Muscle layer of colon (tissue), 2 donors: ENCODE measurements at regions not wholly inside any gene's neighbourhood (a gene's known extent, or its start where the extent isn't known, plus 50 kb on each side); places are given as distances from the start of the nearest gene placed in this dataset.

Experiments used
- H3K27ac ChIP-seq: one replicate; pipeline ENCODE4 v1.7.0; 2013; ENCODE audit warnings: low read depth, mild to moderate bottlenecking, low read length, moderate library complexity
- H3K27me3 ChIP-seq, 2 donors: one replicate each; pipeline ENCODE4 v1.7.0; 2013; ENCODE audit warnings: low read length in 2 of 2, mild to moderate bottlenecking in 2 of 2; ENCODE audit not compliant: insufficient read depth in 2 of 2, control insufficient read depth in 1 of 2
- H3K36me3 ChIP-seq: one replicate; pipeline ENCODE4 v1.7.0; 2013; ENCODE audit warnings: mild to moderate bottlenecking, low read length; ENCODE audit not compliant: insufficient read depth
- H3K4me1 ChIP-seq: one replicate; pipeline ENCODE4 v1.7.0; 2013; ENCODE audit warnings: mild to moderate bottlenecking, low read length; ENCODE audit not compliant: insufficient read depth
- H3K4me3 ChIP-seq, 2 donors: one replicate each; pipeline ENCODE4 v1.7.0; 2013; ENCODE audit warnings: low read length in 2 of 2, low read depth in 1 of 2, mild to moderate bottlenecking in 1 of 2, moderate library complexity in 1 of 2
- H3K9ac ChIP-seq: one replicate; pipeline ENCODE4 v1.7.0; 2013; ENCODE audit warnings: low read length
- H3K9me3 ChIP-seq: one replicate; pipeline ENCODE4 v1.7.0; 2013; ENCODE audit warnings: mild to moderate bottlenecking, low read length
- donor health status: abdominal sarcoma.
- donor health status: Adenocarcinoma of cecum.

DNA sequence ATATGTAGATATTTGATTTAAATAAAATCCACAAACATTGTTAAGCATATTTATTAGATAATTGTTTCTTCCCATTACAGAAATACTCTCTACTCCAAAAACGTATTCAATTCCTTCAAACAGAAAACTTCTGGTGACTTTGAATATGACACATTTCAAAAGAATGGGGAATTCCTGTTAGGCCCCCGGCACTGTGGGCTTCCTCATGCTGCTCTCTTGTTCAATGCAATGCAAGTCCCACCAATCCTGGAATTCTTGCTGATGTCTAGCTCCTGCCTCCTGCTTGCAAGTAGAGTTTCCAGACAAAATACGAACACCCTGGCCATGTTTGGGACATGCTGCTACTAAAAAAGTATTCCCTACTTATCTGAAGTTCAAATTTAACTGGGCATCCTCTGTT lies 544.1 kb downstream of the QKI start:
- no peaks in the 10 kb centered on the region for H3K27me3 ChIP-seq
- no peaks in the 10 kb centered on the region for H3K36me3 ChIP-seq
- no peaks in the 10 kb centered on the region for H3K9me3 ChIP-seq
- H3K9ac ChIP-seq, result no peak overlapping the region
- peaks cover 11% of the 10 kb centered on the region for H3K4me1 ChIP-seq
- H3K27ac ChIP-seq, result no peak overlapping the region
- no peak overlapping the region for H3K4me3 ChIP-seq

DNA sequence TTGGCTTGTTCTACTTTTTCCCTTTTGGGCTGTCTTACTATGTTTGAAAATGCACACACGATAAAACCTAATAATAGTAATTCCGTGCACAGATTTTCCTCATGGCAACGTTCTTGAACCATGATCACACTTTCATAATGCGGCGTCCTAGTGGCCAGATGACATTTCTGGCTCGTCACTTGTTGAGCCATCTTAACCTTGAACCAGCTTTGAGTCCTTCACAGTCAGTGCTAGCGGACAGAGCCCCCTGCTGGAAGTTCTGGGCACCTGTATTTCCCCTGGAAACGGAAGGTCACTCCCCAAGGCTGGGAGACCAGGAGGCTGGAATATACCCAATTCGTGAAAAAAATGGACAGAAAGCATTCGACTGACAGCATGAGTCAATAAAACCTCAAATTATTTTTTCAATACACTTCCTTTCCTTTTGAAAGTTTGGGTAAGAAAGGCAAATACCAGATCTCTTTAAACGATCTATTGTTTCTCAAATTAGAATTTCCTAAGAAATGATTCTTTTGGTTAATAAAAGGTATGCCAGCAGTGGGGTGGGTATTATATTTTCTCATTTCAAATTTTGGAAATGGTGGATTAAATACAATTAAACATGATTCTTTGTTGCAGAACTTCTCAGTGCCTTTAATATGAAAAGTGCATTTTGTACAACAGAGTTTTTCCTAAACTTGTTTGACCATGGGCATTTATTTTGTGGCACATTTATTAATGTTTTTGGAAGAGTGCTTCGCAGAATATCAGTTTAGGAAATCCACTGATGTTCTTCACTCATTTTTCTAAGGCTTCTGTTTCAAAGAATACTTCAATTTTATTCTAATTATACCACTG lies 542.3 kb downstream of the QKI start:
- Histone ChIP-seq H3K36me3 (no peaks in the 10 kb centered on the region), H3K4me1 (no peaks in the 10 kb centered on the region), H3K4me3 (no peak overlapping the region), H3K27ac (no peak overlapping the region), H3K27me3 (no peaks in the 10 kb centered on the region), H3K9ac (no peak overlapping the region), H3K9me3 (no peaks in the 10 kb centered on the region)

DNA sequence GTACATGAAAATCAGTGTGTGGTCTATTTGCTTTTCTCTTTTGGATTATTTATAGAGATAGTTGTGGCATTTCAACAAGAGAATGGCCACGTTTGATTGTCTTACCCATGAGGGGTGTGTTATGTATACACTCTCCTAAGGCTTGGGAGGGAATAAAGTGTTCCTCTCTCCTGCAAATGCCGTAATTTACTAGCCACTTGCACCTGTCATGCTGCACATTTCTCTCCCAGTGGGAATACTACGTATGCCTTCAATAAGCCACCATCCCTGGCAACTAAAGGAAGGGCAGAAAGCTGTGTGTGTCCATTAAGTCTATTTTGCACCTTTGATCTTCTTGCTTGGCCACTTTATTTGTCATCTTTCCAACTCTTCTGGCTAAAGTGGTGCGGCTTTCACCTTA lies 541.2 kb downstream of the QKI start:
- H3K36me3 ChIP-seq, result no peaks in the 10 kb centered on the region
- H3K27ac ChIP-seq, result no peak overlapping the region
- H3K4me3 ChIP-seq, result no peak overlapping the region
- no peaks in the 10 kb centered on the region for H3K4me1 ChIP-seq
- no peak overlapping the region for H3K9ac ChIP-seq
- H3K27me3 ChIP-seq, result no peaks in the 10 kb centered on the region
- H3K9me3 ChIP-seq, result no peaks in the 10 kb centered on the region

GRCh38 chr6:163955096-163955495 lies 540.6 kb downstream of the QKI start:
- H3K9me3 ChIP-seq, result no peaks in the 10 kb centered on the region
- no peaks in the 10 kb centered on the region for H3K4me1 ChIP-seq

DNA sequence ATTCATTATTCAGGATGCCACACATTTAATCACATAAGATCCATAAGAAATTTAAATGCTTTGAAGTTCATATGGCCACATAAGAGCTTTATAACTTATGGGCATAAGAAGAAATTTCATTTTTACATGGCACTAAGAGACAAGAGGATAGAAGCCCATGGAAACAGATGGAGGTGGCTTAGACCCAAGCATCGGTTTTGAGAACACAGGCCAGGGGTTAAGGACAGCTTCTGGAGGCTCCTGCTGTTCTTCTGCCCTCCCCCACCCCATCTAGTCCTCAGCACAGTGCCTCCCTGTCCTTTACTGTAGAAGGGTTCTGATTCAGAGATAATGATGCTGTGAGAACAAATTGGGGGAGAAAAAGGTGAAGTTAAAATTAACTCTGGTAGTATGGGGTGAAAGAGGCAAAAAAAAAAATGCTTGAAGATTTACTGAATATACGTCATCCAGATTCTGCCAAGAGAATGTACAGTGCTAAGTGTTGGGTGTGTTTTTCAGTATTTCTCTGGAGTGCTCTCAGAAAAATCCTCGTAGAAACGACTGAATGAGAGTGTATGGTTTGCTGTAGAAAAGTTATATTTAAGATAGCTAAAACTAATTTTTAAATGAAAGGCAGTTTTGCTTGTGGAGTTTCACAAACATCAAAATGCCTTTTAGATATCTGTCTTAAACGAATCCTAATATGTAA lies 539.7 kb downstream of the QKI start:
- Histone ChIP-seq H3K36me3 (no peaks in the 10 kb centered on the region), H3K4me1 (no peaks in the 10 kb centered on the region), H3K4me3 (no peak overlapping the region), H3K27ac (no peak overlapping the region), H3K27me3 (no peaks in the 10 kb centered on the region), H3K9ac (no peak overlapping the region), H3K9me3 (no peaks in the 10 kb centered on the region)

More at GRCh38 chr6:163955096-163955495, 540.6 kb downstream of the QKI start:
- Histone ChIP-seq H3K9ac (no peak overlapping the region), H3K4me3 (no peak overlapping the region), H3K27me3 (no peaks in the 10 kb centered on the region), H3K36me3 (no peaks in the 10 kb centered on the region), H3K27ac (no peak overlapping the region)

- H3K9me3 ChIP-seq, result no peaks in the 10 kb centered on the region
- no peaks in the 10 kb centered on the region for H3K4me1 ChIP-seq
- H3K27ac ChIP-seq, result no peak overlapping the region
- no peak overlapping the region for H3K4me3 ChIP-seq
- no peak overlapping the region for H3K9ac ChIP-seq
- no peaks in the 10 kb centered on the region for H3K27me3 ChIP-seq
- H3K36me3 ChIP-seq, result no peaks in the 10 kb centered on the region
Measured at GRCh38 chr6:163952005-163952404, 537.5 kb downstream of the QKI start.

DNA sequence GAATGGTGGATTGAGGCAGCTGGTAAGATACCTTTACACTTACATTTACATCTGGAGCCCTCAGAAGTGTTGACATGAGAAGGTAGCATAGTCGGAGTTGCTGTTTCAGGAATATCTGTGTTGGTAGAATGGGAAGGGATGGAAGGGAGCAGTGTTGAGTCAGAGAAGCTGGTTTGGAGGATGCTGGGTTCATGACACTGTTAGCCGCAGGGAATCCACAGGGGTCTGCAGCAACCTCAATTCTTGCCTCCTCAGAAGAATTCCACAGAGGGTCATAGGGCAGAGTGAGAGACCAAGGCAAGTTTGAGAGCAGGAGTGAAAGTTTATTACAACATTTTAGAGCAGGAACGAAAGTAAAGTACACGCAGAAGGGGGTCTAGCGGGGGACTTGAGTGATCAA lies 536.8 kb downstream of the QKI start:
- Histone ChIP-seq H3K4me1 (no peaks in the 10 kb centered on the region), H3K36me3 (no peaks in the 10 kb centered on the region), H3K9ac (no peak overlapping the region), H3K9me3 (no peaks in the 10 kb centered on the region), H3K27me3 (no peaks in the 10 kb centered on the region), H3K27ac (no peak overlapping the region), H3K4me3 (no peak overlapping the region)

GRCh38 chr6:163950159-163950558 lies 535.6 kb downstream of the QKI start:
- Histone ChIP-seq H3K27ac (no peak overlapping the region), H3K27me3 (no peaks in the 10 kb centered on the region), H3K9me3 (no peaks in the 10 kb centered on the region), H3K9ac (no peak overlapping the region), H3K36me3 (no peaks in the 10 kb centered on the region), H3K4me3 (no peak overlapping the region), H3K4me1 (no peaks in the 10 kb centered on the region)

DNA sequence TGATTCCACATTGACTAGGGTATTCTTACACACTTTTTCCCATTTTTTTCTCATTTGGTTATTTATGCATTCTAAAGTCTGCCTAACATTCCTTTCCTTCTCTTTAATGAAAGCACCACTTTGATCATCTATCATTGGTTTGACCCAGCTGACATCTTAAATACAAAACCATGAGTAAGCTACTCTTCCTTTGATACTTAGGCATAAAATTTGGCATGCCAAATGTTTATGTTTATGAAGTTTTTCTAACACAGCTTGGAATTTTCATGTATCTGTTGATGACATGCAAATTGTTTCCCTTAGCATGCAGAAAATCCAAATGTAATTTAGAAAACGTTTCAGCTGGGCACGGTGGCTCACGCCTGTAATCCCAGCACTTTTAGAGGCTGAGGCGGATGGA lies 534.9 kb downstream of the QKI start:
- Histone ChIP-seq H3K27ac (no peak overlapping the region), H3K4me1 (no peaks in the 10 kb centered on the region), H3K27me3 (no peaks in the 10 kb centered on the region), H3K9me3 (no peaks in the 10 kb centered on the region), H3K4me3 (no peak overlapping the region), H3K9ac (no peak overlapping the region), H3K36me3 (no peaks in the 10 kb centered on the region)

- Histone ChIP-seq H3K9me3 (no peaks in the 10 kb centered on the region), H3K27ac (no peak overlapping the region), H3K9ac (no peak overlapping the region), H3K27me3 (no peaks in the 10 kb centered on the region), H3K4me3 (no peak overlapping the region), H3K4me1 (no peaks in the 10 kb centered on the region), H3K36me3 (no peaks in the 10 kb centered on the region)
Measured at GRCh38 chr6:163948250-163948649, 533.7 kb downstream of the QKI start.

GRCh38 chr6:163947276-163947675 lies 532.8 kb downstream of the QKI start:
- Histone ChIP-seq H3K27ac (no peak overlapping the region), H3K9me3 (no peaks in the 10 kb centered on the region), H3K9ac (no peak overlapping the region), H3K4me3 (no peak overlapping the region), H3K36me3 (no peaks in the 10 kb centered on the region), H3K4me1 (no peaks in the 10 kb centered on the region), H3K27me3 (no peaks in the 10 kb centered on the region)

DNA sequence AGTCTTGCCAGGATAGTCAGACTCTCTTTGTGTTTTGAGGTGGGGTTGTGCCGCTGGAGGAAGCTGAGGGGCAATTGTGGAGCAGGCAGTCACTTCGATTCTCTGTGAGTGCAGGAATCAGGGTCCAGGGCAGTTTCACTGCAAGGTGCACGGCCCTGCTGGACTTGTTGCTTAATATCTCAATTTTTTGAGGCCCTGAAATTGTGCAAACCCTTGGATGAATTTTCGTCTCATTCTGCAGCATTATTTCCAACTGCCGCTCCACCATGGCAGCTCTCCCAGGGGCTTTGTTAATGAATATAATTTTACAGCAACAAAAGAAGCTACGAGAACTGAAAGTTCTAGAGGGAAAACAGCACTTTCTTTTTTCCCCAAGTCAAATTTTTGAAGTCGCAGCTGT lies 531.9 kb downstream of the QKI start:
- Histone ChIP-seq H3K27me3 (no peaks in the 10 kb centered on the region), H3K9me3 (no peaks in the 10 kb centered on the region), H3K27ac (no peak overlapping the region), H3K9ac (no peak overlapping the region), H3K4me1 (no peaks in the 10 kb centered on the region), H3K36me3 (no peaks in the 10 kb centered on the region), H3K4me3 (no peak overlapping the region)
